H1 (cell line): ENCODE measurements at regions not wholly inside any gene's neighbourhood (a gene's known extent, or its start where the extent isn't known, plus 50 kb on each side); places are given as distances from the start of the nearest gene placed in this dataset.

Experiments used
- CTCF ChIA-PET: fragments of 300-600 bp; sonication (Branson Sonifier 250); formaldehyde crosslinking; loops from one replicate; lab custom pipeline; 2021; ENCODE audit not compliant: partially characterized antibody; lab: Charles Lee
- POLR2A ChIA-PET: fragments of 300-600 bp; sonication (Branson Sonifier 250); formaldehyde crosslinking; loops from one replicate; lab custom pipeline; 2021; ENCODE audit warnings: inconsistent platforms; ENCODE audit not compliant: partially characterized antibody; lab: Charles Lee
- DNase-seq, 2 experiments: peaks; one replicate each; pipeline versions ENCODE4 v3.0.0 to v3.0.0-alpha.2; 2010 to 2022; ENCODE audit warnings: low spot score in 2 of 2, low read depth in 1 of 2, mixed read lengths in 1 of 2
- FAIRE-seq: peaks from 2 replicates; lab custom pipeline; 2011; peaks lifted over from hg19 to GRCh38; lab: Jason Lieb, UNC
- H2AFZ ChIP-seq: 2 replicates; pipeline ENCODE4 v1.8.1; 2012; ENCODE audit warnings: low read length, inconsistent platforms
- H2AK5ac ChIP-seq: 2 replicates; pipeline ENCODE4 v1.6.1; 2013; ENCODE audit warnings: low read depth, low read length
- H2BK120ac ChIP-seq: replicated peaks from 2 replicates; pipeline ENCODE3; 2013; ENCODE audit warnings: low read depth, low read length, inconsistent platforms
- H2BK12ac ChIP-seq: 2 replicates; pipeline ENCODE4 v1.6.1; 2013; ENCODE audit warnings: low read depth, low read length
- H2BK15ac ChIP-seq: 2 replicates; pipeline ENCODE4 v1.6.1; 2013; ENCODE audit warnings: low read length
- H2BK20ac ChIP-seq: 2 replicates; pipeline ENCODE4 v1.6.1; 2013; ENCODE audit warnings: low read length
- H2BK5ac ChIP-seq: 2 replicates; pipeline ENCODE4 v1.6.1; 2013; ENCODE audit warnings: low read depth, low read length
- H3K14ac ChIP-seq: 2 replicates; pipeline ENCODE4 v1.6.1; 2013; ENCODE audit warnings: inconsistent platforms; ENCODE audit not compliant: insufficient read length
- H3K18ac ChIP-seq: 2 replicates; pipeline ENCODE4 v1.6.1; 2013; ENCODE audit warnings: low read length; ENCODE audit errors: extremely low read depth
- H3K23ac ChIP-seq: 2 replicates; pipeline ENCODE4 v1.6.1; 2013; ENCODE audit warnings: inconsistent platforms; ENCODE audit not compliant: insufficient read length
- H3K23me2 ChIP-seq: 2 replicates; pipeline ENCODE4 v1.6.1; 2013; ENCODE audit warnings: low read depth, low read length
- H3K27ac ChIP-seq: 2 replicates; pipeline ENCODE4 v1.6.1; 2011; ENCODE audit warnings: low read depth, low read length, inconsistent platforms
- H3K27me3 ChIP-seq, 4 experiments: replicated peaks in 1 of 4; 1 replicate in 1 of 4; 2 replicates in 3 of 4; pipeline versions ENCODE4 v1.6.1 to v1.8.1; 2011 to 2013; ENCODE audit warnings: low read length in 3 of 4, mild to moderate bottlenecking in 3 of 4, inconsistent platforms in 2 of 4, mixed read lengths in 2 of 4, moderate library complexity in 1 of 4; ENCODE audit not compliant: control insufficient read depth in 3 of 4, insufficient read depth in 3 of 4; ENCODE audit errors: extremely low read depth in 1 of 4
- H3K36me3 ChIP-seq, 4 experiments: 2 replicates each; pipeline versions ENCODE4 v1.6.1 to v1.8.1; 2011 to 2013; ENCODE audit warnings: mild to moderate bottlenecking in 4 of 4, low read length in 3 of 4, moderate library complexity in 2 of 4, control low read depth in 1 of 4, inconsistent platforms in 1 of 4; ENCODE audit not compliant: insufficient read depth in 4 of 4, control insufficient read depth in 2 of 4
- H3K4ac ChIP-seq: replicated peaks from 2 replicates; pipeline ENCODE3; 2013; ENCODE audit warnings: low read length, low read depth, mixed read lengths, inconsistent platforms; ENCODE audit not compliant: insufficient read length
- H3K4me1 ChIP-seq, 4 experiments: replicated peaks in 1 of 4; 1 replicate in 1 of 4; 2 replicates in 3 of 4; pipeline versions ENCODE4 v1.6.1 to v1.8.1; 2011 to 2013; ENCODE audit warnings: low read length in 3 of 4, inconsistent platforms in 2 of 4, mixed read lengths in 1 of 4; ENCODE audit not compliant: insufficient read depth in 4 of 4, control insufficient read depth in 3 of 4
- H3K4me2 ChIP-seq, 2 experiments: 2 replicates each; pipeline versions ENCODE4 v1.6.1 to v1.8.1; 2011 to 2013; ENCODE audit warnings: low read depth in 2 of 2, low read length in 2 of 2, control low read depth in 1 of 2, inconsistent platforms in 1 of 2, mild to moderate bottlenecking in 1 of 2; ENCODE audit not compliant: insufficient read depth in 1 of 2
- H3K4me3 ChIP-seq, 4 experiments: fragments of 200-600, 300-600 bp in 1 of 4; sonication (generic), shearing (Covaris generic), sonication (Bioruptor Twin) in 1 of 4; 2 replicates each; pipeline versions ENCODE4 v1.5.1 to v1.8.1; 2011 to 2016; ENCODE audit warnings: low read length in 4 of 4, low read depth in 3 of 4, control low read depth in 2 of 4, inconsistent platforms in 2 of 4, mild to moderate bottlenecking in 2 of 4, mixed read lengths in 1 of 4, moderate library complexity in 1 of 4; ENCODE audit not compliant: insufficient read depth in 2 of 4; ENCODE audit errors: extremely low read depth in 1 of 4
- H3K56ac ChIP-seq: replicated peaks from 2 replicates; pipeline ENCODE3; 2013; ENCODE audit warnings: low read depth, mild to moderate bottlenecking, mixed read lengths, low read length, inconsistent platforms; ENCODE audit not compliant: insufficient read length
- H3K79me1 ChIP-seq: 2 replicates; pipeline ENCODE4 v1.6.1; 2013; ENCODE audit warnings: low read depth, low read length, control low read depth
- H3K79me2 ChIP-seq, 2 experiments: 2 replicates each; pipeline versions ENCODE4 v1.6.1 to v1.8.1; 2012 to 2013; ENCODE audit warnings: low read length in 2 of 2, mild to moderate bottlenecking in 2 of 2, inconsistent platforms in 1 of 2; ENCODE audit not compliant: insufficient read depth in 2 of 2, control insufficient read depth in 1 of 2
- H3K9ac ChIP-seq, 4 experiments: replicated peaks in 1 of 4; 1 replicate in 1 of 4; 2 replicates in 3 of 4; pipeline versions ENCODE4 v1.6.1 to v1.8.1; 2011 to 2013; ENCODE audit warnings: low read depth in 3 of 4, low read length in 3 of 4, control low read depth in 2 of 4, mild to moderate bottlenecking in 2 of 4, moderate library complexity in 2 of 4, inconsistent platforms in 1 of 4; ENCODE audit errors: extremely low read depth in 1 of 4
- H3K9me3 ChIP-seq, 2 experiments: 2 replicates each; pipeline versions ENCODE4 v1.6.1 to v1.8.1; 2012 to 2013; ENCODE audit warnings: mild to moderate bottlenecking in 2 of 2, moderate library complexity in 2 of 2, control low read depth in 1 of 2, inconsistent platforms in 1 of 2, low read depth in 1 of 2, low read length in 1 of 2, mixed read lengths in 1 of 2; ENCODE audit not compliant: insufficient read depth in 2 of 2
- H4K20me1 ChIP-seq, 2 experiments: replicated peaks in 1 of 2; 2 replicates each; pipeline versions ENCODE3 to v1.8.1; 2011 to 2013; ENCODE audit warnings: inconsistent platforms in 2 of 2, low read length in 2 of 2, mild to moderate bottlenecking in 1 of 2; ENCODE audit not compliant: insufficient read depth in 2 of 2, control insufficient read depth in 1 of 2
- H4K5ac ChIP-seq: 2 replicates; pipeline ENCODE4 v1.6.1; 2013; ENCODE audit warnings: low read length, low read depth, mixed read lengths, inconsistent platforms; ENCODE audit not compliant: insufficient read length
- H4K8ac ChIP-seq: 2 replicates; pipeline ENCODE4 v1.8.0; 2013; ENCODE audit warnings: mild to moderate bottlenecking, moderate library complexity, low read length, inconsistent platforms; ENCODE audit not compliant: insufficient read depth; ENCODE audit errors: extremely low read depth
- H4K91ac ChIP-seq: replicated peaks from 2 replicates; pipeline ENCODE3; 2013; ENCODE audit warnings: low read length, mixed read lengths, inconsistent platforms; ENCODE audit not compliant: insufficient read length
- EZH2 ChIP-seq: fragments of 200-600 bp; sonication (generic); IDR thresholded peaks from 2 replicates; pipeline ENCODE4 v1.7.1; 2012; ENCODE audit warnings: low read depth, mild to moderate bottlenecking, moderate library complexity, low read length, inconsistent platforms; ENCODE audit not compliant: severe bottlenecking
- KDM4A ChIP-seq: IDR thresholded peaks from one replicate; pipeline ENCODE4 v1.7.1; 2012; ENCODE audit warnings: low read depth, mild to moderate bottlenecking, moderate library complexity, low read length, inconsistent platforms; ENCODE audit not compliant: severe bottlenecking
- RXRA ChIP-seq: IDR thresholded peaks from 2 replicates; pipeline ENCODE4 v1.6.1; 2011; ENCODE audit warnings: low read depth, mild to moderate bottlenecking, low read length, moderate library complexity; ENCODE audit not compliant: insufficient read depth
- WGBS, 2 experiments: shearing (Covaris generic) in 1 of 2; methylation state at CpG; one replicate each; pipeline versions ENCODE4 v1.1.6 to v1.1.7; 2013 to 2015; ENCODE audit warnings: low lambda C conversion rate in 2 of 2, mixed read lengths in 2 of 2, inconsistent platforms in 1 of 2, low coverage in 1 of 2, missing lambda C conversion rate in 1 of 2; ENCODE audit not compliant: insufficient replicate concordance in 2 of 2, insufficient coverage in 1 of 2, insufficient read length in 1 of 2; ENCODE audit errors: extremely low coverage in 1 of 2, missing lambda C conversion rate in 1 of 2; 5-methylcytosine and 5-hydroxymethylcytosine counted together

DNA sequence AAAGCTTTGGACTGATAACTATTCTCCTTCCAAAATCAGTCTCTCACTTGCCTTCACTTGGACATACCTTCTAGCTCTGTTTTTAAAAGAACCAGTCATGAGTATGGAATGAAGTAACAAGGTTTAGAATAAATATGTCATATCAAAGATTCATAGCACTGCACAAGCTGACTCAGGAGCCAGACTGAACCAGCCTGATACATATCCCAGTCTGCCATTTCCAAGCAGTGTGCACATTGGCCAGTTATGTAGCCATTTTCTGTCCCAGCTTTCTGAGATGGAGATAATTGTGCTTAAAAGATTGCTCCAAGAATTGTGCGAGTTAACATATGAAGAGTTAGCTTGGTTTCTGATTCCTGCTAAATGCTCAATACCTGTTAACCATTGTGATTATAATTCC is 311.3 kb downstream of the C11orf87 start:
- no peak overlapping the region for H3K18ac ChIP-seq
- H3K14ac ChIP-seq, result no peak overlapping the region
- ChIA-PET CTCF (interaction anchor here (0.6 to 0.9 kb wide), 2 partner anchors 24 to 1924 kb away, joined by 3 read pairs; no protein-coding TSS in a partner anchor), POLR2A (no interaction called here)
- H3K9me3 ChIP-seq, result no peaks in the 10 kb centered on the region
- no peaks in the 10 kb centered on the region for H3K27me3 ChIP-seq
- no peak overlapping the region for H4K8ac ChIP-seq
- H3K4me3 ChIP-seq, result no peak overlapping the region
- H2BK15ac ChIP-seq, result no peak overlapping the region
- H3K56ac ChIP-seq, result no peak overlapping the region
- H2AK5ac ChIP-seq, result no peak overlapping the region
- H3K9ac ChIP-seq, result no peak overlapping the region
- no peak overlapping the region for H4K5ac ChIP-seq
- H3K23ac ChIP-seq, result no peak overlapping the region
- no peaks in the 10 kb centered on the region for H3K23me2 ChIP-seq
- no peaks in the 10 kb centered on the region for H3K4me1 ChIP-seq
- H3K79me2 ChIP-seq, result no peaks in the 10 kb centered on the region
- no peak overlapping the region for H2BK5ac ChIP-seq
- no peak overlapping the region for H3K4ac ChIP-seq
- no peaks in the 10 kb centered on the region for H4K20me1 ChIP-seq
- H2BK20ac ChIP-seq, result no peak overlapping the region
- no peaks in the 10 kb centered on the region for H3K36me3 ChIP-seq
- DNase-seq, result no peak
- no peaks in the 10 kb centered on the region for H3K79me1 ChIP-seq
- 95% methylated on average over 1 of the region's 1 CpG; no CpG with 5 or more reads in 1 of the 2 experiments for WGBS, 2 experiments
- no peak overlapping the region for H3K4me2 ChIP-seq
- H2BK12ac ChIP-seq, result no peak overlapping the region
- H2BK120ac ChIP-seq, result no peak overlapping the region
- H3K27ac ChIP-seq, result no peak overlapping the region
- FAIRE-seq, result no peak
- no peak overlapping the region for H4K91ac ChIP-seq
- no peak overlapping the region for H2AFZ ChIP-seq
- TF ChIP-seq EZH2 (no peak), KDM4A (no peak), RXRA (no peak)
